Stimulated activated CD4-positive, alpha-beta T cell treated with anti-CD3 and anti-CD28 coated beads, Interleukin-1b, Interleukin-23, amount 100 ng/mL, for 4 hours (primary cell): ENCODE measurements at regions not wholly inside any gene's neighbourhood (a gene's known extent, or its start where the extent isn't known, plus 50 kb on each side); places are given as distances from the start of the nearest gene placed in this dataset.
"Not testable (repeated sequence)": the region's sequence is repeated elsewhere in the genome, so short reads cannot be mapped to it uniquely, and the experiment has no call there.

Experiments used
- DNase-seq, 2 donors: peaks; one replicate each; pipeline ENCODE4 v3.0.0-alpha.2; 2020; ENCODE audit warnings: low read depth in 2 of 2

GRCh38 chr5:136467632-136468031 lies 102.3 kb upstream of the TRPC7 start:
- DNase-seq, result no peak

- no peak for DNase-seq
Measured at GRCh38 chr5:136466041-136466415, 100.7 kb upstream of the TRPC7 start.

- no peak for DNase-seq
Measured at GRCh38 chr5:136458481-136458880, 93.1 kb upstream of the TRPC7 start.

DNA sequence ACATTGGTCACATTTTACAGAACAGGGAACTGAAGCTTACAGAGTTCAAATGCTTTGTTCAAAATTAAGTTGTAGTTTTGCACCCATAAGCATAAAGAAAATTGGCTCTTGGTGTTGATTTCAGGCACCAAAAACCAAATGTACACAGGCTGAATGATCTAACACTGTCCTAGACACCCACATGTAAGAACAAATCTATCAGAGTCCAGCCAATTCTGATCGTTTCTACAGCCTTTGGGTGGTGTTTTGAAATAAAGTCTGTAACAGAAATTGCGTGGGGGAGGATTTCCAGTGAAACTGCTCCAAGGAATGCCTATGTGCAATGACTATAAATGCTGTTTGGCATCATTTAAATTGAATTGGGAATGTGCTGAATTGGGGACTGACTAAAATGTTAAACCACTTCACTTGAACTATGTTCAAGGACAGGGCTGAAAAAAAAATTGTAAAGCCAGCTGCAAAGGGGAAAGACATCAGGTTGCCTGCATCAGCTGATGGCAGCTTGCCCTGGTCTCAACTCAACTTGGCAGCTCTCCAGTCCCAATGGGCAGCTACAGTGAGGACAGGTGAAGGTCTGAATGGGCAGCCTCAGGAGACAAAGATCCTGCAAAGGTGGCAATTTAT lies 92.2 kb upstream of the TRPC7 start:
- DNase-seq, result no peak

GRCh38 chr5:136455409-136455808 lies 90.1 kb upstream of the TRPC7 start:
- DNase-seq, result no peak

DNA sequence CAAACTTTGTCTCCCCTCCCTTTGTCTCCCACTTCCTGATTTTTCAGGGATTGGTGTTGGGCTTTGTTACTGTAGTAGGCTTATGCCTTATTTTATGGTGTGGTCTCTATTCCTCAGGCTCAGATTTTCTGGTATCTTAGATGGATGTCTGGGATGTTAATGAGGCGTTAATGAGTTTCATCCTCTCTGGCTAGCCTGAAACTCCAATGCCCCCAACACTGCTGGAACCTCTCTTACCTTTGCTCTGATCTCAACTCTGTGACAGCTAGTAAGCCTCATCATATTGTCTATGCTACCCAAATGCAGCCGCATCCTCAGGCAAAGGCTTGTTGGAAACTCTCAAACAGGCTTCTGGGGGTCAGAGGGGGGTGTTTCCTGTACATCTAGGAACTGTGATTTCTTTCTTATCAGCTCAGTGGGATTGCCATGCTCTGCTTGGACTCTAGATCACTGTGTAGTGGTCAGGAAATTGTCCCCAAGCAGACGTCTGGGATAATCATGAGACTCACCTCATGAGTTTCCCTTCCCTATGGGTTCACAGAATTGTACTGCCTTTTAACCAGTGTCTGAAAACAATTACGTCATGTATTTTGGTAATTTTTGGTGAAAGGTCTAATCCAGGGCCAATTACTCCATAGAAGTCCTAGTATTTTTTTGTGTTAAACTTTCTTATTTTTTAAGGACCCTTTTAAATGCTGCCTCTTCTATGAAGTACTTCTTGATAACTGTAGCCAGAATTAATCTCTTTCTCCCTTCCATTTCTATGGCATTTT lies 88.8 kb upstream of the TRPC7 start:
- no peak for DNase-seq

GRCh38 chr5:136453199-136453598 lies 87.9 kb upstream of the TRPC7 start:
- no peak for DNase-seq

DNA sequence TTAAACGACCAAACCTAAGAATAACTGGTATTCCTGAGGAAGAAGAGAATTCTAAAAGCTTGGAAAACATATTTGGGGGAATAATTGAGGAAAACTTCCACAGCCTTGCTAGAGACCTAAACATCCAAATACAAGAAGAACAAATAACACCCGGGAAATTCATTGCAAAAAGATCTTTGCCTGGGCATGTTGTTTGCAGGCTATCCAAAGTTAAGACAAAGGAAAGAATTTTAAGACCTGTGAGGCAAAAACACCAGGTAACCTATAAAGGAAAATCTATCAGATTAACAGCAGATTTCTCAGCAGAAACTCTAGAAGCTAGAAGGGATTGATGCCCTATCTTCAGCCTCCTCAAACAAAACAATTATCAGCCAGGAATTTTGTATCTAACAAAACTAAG lies 82.2 kb upstream of the TRPC7 start:
- not testable (repeated sequence) for DNase-seq

DNA sequence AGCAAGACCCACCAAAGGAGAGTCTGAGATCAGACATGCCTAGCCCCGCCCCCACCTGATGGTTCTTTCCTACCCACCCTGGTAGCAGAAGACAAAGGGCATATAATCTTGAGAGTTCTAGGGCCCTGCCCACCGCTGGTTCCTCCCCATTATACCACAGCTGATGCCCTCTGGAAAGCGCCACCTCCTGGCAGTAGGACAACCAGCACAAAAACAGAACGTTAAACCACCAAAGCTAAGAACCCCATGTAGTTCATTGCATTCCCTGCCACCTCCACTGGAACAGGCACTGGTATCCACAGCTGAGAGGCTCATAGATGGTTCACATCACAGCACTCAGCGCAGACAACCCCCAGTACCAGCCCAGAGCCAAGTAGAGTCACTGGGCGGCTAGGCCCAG lies 81.2 kb upstream of the TRPC7 start:
- DNase-seq, result no peak

DNA sequence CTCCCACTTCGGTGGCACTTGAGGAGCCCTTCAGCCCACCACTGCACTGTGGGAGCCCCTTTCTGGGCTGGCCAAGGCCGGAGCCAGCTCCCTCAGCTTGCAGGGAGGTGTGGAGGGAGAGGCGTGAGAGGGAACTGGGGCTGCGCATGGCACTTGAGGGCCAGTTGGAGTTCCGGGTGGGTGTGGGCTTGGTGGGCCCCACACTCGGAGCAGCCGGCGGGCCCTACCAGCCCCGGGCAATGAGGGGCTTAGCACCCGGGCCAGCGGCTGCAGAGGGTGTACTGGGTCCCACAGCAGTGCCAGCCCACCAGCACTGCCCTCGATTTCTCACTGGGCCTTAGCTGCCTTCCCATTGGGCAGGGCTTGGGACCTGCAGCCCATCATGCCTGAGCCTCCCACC lies 78.8 kb upstream of the TRPC7 start:
- not testable (repeated sequence) for DNase-seq

GRCh38 chr5:136439367-136439766 lies 74.0 kb upstream of the TRPC7 start:
- no peak for DNase-seq

DNA sequence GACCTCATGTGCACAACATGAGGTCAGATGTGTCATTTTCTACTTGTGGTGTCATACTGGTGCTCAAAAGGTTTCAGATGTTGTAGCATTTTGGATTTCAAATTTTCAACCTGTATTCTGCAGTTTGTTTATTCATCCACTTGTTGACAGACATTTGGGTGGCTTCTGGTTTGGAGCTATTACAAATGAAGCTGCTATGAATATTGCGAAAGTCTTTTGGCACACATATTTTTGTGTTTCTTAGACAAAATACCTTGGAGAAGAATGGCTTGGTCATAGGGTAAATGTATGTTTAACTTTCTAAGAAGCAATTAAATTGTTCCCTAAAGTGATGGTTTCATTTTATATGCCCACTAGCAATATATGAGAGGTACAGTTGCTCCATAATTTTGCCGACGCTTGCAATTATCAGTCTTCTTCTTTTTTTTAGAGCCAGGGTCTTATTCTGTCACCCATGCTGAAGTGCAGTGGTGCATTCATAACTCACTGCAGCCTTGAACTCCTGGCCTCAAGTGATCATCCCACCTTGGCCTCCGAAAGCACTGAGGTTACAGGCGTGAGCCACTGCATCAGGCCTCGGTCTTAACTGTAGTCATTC lies 70.7 kb upstream of the TRPC7 start:
- DNase-seq, result no peak

DNA sequence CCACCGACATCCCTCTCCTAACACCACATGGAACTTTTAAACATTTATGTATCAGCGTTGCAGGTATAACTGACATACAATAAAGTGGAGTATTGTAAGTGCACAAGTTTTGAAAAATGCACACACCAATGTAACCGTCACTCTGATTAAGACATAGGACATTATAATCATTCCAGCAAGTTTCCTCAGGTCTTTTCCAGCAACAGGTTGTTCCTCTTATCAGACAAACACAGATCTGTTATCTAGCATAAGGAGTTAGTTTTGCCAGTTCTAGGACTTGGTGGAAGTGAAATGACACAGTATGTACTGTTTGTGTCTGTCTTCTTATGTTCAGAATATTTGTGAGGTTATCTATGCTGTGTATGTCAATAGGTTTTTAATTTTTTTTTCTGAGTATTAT lies 69.5 kb upstream of the TRPC7 start:
- DNase-seq, result no peak

DNA sequence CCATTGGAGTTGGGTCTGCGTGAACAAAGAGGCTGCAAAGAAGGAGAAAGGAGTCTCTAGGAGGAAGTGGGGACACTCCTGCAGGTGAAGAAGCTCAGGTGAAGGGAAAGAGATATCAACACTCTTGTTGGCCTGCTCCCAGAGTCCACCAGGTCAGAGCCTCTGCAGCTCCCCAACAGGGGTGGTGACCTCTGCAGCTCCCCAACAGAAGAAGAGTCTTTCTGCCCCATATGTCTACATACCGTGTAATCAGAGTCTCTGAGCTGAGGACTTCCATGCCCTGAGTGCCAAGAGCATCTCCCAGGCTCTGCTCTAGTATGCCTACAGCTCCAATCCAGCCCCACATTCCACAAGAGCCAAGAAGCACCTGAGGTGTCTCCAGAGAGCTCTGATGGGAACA lies 67.4 kb upstream of the TRPC7 start:
- no peak for DNase-seq

GRCh38 chr5:136430081-136430480 lies 64.7 kb upstream of the TRPC7 start:
- DNase-seq, result no peak

DNA sequence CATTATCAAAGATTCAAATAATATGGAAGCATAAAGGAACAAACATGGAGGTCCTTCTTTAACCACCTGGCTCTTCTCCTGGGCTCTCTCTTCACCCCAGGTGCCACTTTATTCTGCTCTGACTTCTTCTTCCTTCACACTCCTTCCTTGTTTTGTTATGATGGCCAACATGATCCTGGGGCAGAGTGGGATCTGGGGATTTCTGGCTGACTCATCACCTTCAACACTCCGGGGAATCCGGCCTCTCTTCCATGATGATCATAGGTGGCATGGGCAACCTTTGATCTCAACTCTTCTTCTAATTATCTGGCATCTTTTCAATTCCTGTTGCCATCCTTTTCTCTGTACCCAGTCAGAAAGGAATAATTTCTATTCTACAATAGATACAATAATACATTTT lies 62.1 kb upstream of the TRPC7 start:
- no peak for DNase-seq

DNA sequence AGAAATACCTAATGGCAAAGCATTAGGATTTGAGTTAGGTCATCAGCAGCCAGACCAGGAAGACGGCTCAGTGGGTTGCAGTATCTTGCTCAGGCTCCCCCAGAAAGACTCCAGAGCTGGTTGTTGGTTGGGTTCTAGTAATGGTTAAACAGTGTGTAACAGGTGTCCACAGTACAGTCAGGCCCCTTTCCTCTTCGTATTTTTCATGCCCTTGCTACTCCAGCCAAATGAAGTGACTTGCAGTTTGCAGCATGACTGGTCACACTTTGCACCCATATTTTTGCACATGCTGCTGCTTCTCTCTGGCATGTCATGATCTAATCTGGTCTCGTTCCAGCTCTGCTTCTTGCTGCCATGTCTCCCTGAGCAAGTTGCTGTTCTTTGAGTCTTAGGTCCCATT lies 60.6 kb upstream of the TRPC7 start:
- no peak for DNase-seq

DNA sequence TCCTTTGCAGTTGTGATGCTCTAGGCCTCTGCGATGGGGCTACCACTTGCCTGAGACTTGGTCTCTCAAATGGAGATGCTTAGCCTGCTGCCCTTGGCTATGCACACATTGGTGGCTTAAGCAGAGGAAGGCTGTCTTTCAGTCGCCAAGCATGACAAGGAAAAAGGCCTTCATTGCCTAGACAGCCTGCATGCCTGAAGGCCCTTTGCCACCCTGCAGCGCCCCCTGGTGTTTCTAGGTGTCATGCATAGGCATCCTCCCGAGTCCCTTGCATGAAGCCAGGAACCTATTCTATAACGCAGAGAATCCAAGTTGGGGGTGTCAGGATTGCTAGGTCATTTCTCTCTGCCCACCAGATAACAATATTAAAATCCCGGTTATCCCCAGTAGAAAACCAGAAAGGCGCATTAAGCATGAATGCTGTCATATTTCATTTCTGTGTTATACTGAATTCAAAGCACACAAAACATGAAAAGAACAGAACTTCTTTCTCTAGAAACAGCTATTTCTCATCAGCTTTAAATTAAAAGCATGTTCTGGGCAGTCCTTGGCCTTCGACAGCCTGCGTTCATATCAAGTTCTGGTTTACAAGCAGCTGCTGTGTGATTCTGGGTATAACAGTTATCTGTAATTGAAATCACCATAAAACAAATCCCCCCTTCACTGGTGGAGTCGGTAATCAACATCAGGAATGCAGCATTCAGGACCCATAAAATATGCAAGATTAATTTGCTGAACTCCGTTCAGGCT lies 59.7 kb upstream of the TRPC7 start:
- DNase-seq, result peak in 1 of 2 donors; percentile 4

DNA sequence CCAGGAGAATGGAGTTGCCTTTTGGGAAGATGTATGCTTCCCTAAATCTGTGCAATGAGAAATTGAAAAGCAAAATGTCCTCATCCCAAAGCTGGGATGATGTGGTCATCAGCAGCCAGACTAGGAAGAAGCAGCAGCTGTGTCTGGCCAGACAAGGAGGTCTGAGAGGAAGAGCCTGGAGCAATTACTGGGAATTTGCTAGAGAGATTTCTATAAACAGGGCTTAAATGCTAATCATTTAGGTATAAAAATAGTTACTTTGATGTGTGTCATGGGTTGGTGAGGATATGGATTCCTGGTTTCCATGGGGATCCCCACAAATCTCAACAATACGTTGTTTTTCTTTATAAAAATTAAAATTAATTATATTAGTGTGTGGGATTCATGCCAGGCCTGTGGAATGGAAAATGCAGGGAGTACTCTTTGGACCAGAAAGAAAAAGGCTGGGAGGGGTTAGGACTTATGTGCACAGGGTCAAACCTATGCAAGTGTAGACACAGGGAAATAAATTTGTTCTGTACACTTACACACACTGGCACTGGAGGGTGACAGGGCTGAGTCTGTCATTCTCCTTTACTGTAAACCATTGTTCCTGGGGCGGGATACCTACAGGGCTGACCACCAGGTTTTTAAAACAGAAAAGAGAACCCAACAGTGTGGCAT lies 58.7 kb upstream of the TRPC7 start:
- no peak for DNase-seq

GRCh38 chr5:136420168-136420898 lies 55.0 kb upstream of the TRPC7 start:
- no peak for DNase-seq

- no peak for DNase-seq
Measured at GRCh38 chr5:136418301-136418700, 53.0 kb upstream of the TRPC7 start.
